Naive B cell (primary cell): ENCODE measurements at regions not wholly inside any gene's neighbourhood (a gene's known extent, or its start where the extent isn't known, plus 50 kb on each side); places are given as distances from the start of the nearest gene placed in this dataset.
A peak's percentile ranks its signal among the peaks of the same experiment; 100 is the strongest.
"Not testable (repeated sequence)": the region's sequence is repeated elsewhere in the genome, so short reads cannot be mapped to it uniquely, and the experiment has no call there.

Source experiments
- ATAC-seq, 2 donors: fragments of 150-1000 bp; cut with Tn5 transposase; 2 replicates each; pipeline ENCODE4 v1.10.0; 2021; ENCODE audit warnings: low read depth in 2 of 2, mild to moderate bottlenecking in 2 of 2, moderate library complexity in 2 of 2
- DNase-seq: peaks from one replicate; pipeline ENCODE4 v3.0.0; 2022
- H3K27ac Mint-ChIP-seq, 6 donors: one replicate each; pipeline ENCODE4 v1.8.0; 2020 to 2022; ENCODE audit warnings: mild to moderate bottlenecking in 6 of 6, mixed read lengths in 6 of 6, moderate library complexity in 5 of 6, inconsistent platforms in 2 of 6
- H3K27me3 Mint-ChIP-seq, 3 donors: one replicate each; pipeline ENCODE4 v1.8.0; 2021 to 2022; ENCODE audit warnings: mixed read lengths in 3 of 3, mild to moderate bottlenecking in 1 of 3
- H3K36me3 Mint-ChIP-seq, 2 donors: one replicate each; pipeline ENCODE4 v1.8.0; 2020 to 2022; ENCODE audit warnings: mixed read lengths in 2 of 2, inconsistent platforms in 1 of 2, mild to moderate bottlenecking in 1 of 2
- H3K4me1 Mint-ChIP-seq, 3 donors: one replicate each; pipeline ENCODE4 v1.8.0; 2020 to 2022; ENCODE audit warnings: mixed read lengths in 3 of 3, inconsistent platforms in 1 of 3, mild to moderate bottlenecking in 1 of 3, moderate library complexity in 1 of 3
- H3K4me3 Mint-ChIP-seq, 8 donors: one replicate each; pipeline ENCODE4 v1.8.0; 2020 to 2022; ENCODE audit warnings: mild to moderate bottlenecking in 8 of 8, mixed read lengths in 8 of 8, moderate library complexity in 8 of 8, inconsistent platforms in 2 of 8
- H3K9me3 Mint-ChIP-seq, 7 donors: one replicate each; pipeline ENCODE4 v1.8.0; 2020 to 2022; ENCODE audit warnings: mixed read lengths in 7 of 7, mild to moderate bottlenecking in 5 of 7, inconsistent platforms in 2 of 7, moderate library complexity in 1 of 7

DNA sequence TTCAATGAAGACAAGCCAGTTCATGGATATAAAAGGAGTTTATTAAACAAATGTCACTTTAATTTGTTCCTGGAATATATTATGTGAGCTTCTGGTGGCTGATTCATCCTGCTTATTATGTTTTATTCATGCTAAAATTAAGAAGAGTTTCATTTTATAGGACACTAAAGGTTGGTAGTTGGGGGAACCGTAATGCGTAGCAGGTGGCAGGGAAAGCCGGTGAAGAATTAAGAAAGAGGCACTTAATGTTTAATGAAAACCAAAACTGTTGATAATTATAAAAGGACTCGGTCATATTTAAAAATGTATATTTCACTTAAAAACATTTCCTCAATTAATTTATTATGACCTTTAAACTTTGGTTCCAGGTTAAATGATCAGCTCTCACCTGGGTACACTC, 94.3 kb downstream of the XKR3 start:
- not testable (repeated sequence) for H3K9me3 Mint-ChIP-seq, H3K4me1 Mint-ChIP-seq, ATAC-seq, DNase-seq, H3K36me3 Mint-ChIP-seq, H3K27me3 Mint-ChIP-seq, H3K27ac Mint-ChIP-seq, H3K4me3 Mint-ChIP-seq

DNA sequence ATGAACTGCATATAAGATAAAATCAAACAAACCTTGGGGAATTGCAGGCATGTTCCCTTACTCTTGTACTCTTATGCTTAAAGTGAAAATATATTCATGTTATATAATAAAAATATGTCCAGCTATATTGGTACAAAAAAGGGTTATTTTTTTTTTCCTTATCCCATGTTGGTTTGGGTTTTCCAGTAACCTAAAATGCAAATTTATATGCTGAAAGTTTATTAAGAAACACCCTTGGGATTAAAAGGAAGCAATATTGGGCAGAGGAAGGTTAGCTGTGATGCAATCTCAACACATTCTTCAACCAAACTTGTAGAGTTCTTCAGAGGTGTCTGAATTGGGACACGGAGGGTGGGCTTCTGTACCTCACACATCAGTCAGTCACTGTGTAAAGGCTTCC, 97.7 kb downstream of the XKR3 start:
- not testable (repeated sequence) for H3K4me3 Mint-ChIP-seq, H3K27me3 Mint-ChIP-seq, H3K36me3 Mint-ChIP-seq, H3K4me1 Mint-ChIP-seq, H3K9me3 Mint-ChIP-seq, H3K27ac Mint-ChIP-seq, ATAC-seq, DNase-seq

DNA sequence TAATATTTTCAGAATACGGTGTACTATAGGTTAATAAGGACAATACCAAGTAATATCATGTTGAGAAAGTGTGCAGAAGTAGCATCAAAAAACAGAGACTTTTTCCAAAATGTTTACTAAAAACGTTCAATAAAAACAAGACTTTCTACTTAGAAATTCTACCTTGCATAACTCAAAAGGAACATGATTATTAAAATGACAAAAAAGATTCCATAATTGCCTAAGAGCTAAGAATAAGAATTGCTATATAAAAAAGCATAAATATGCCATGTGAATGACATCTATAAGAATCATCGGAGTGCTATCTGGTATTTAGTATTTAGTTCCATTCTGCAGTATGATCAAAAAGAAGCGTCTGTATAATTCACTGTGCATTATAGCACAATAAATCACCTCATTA, 102.0 kb downstream of the XKR3 start:
- peak overlapping the region in 1 of 6 donors; percentile 48 for H3K27ac Mint-ChIP-seq
- not testable (repeated sequence) for H3K27me3 Mint-ChIP-seq, H3K9me3 Mint-ChIP-seq, DNase-seq, H3K36me3 Mint-ChIP-seq, H3K4me3 Mint-ChIP-seq, ATAC-seq
- H3K4me1 Mint-ChIP-seq = peaks cover 5 to 13% (median 10%) of the 10 kb centered on the region in 3 donors

DNA sequence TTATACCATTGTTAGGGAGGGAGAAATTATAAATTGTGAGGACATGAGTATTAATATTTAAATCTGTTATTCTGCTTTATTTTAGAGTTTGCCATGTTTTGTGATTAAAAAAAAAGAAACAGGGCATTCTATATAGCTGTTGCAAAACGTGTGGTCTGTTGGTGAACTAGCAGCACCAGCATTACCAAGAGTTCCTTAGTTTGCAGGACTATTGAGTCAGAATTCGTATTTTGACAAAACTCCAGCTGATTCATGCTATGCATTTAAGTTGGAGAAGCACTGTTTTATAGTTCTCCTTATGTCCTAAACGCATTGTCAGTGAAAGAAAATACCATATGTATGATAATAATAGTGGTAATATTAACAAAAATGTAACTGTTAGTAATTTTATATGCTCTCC, 102.6 kb downstream of the XKR3 start:
- ATAC-seq, H3K9me3 Mint-ChIP-seq, H3K27ac Mint-ChIP-seq, H3K36me3 Mint-ChIP-seq, H3K4me3 Mint-ChIP-seq, DNase-seq: not testable (repeated sequence)
- H3K4me1 Mint-ChIP-seq = peaks cover 5 to 13% (median 10%) of the 10 kb centered on the region in 3 donors
- peaks cover 8 to 11% (median 10%) of the 10 kb centered on the region in 3 donors for H3K27me3 Mint-ChIP-seq

DNA sequence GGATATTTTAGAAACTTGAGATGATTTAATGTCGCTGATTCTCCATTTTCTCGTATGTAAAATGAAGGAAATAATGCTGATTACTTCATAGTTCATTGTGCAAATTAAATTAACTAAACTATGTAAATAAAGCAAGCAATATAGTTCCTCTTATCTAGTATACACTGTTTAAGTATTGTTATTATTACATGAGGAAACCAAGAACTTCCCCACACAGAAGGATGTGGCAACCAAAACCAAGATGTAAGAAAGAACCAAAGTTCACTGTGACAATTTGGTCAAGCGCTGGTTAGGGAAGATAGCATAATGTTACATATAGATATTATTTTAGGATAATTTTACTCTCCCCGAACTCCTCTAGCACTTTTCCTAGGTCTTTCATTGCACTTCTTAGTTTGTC, 103.2 kb downstream of the XKR3 start:
- Mint-ChIP-seq H3K27me3 (peaks cover 10 to 12% (median 11%) of the 10 kb centered on the region in 3 donors), H3K4me3 (no peak overlapping the region), H3K27ac (no peak overlapping the region), H3K9me3 (peaks cover 0 to 5% (median 1%) of the 10 kb centered on the region in 7 donors), H3K36me3 (peaks cover 0 to 8% of the 10 kb centered on the region in 2 donors), H3K4me1 (peaks cover 5 to 13% (median 10%) of the 10 kb centered on the region in 3 donors)
- no peak for ATAC-seq
- no peak for DNase-seq

DNA sequence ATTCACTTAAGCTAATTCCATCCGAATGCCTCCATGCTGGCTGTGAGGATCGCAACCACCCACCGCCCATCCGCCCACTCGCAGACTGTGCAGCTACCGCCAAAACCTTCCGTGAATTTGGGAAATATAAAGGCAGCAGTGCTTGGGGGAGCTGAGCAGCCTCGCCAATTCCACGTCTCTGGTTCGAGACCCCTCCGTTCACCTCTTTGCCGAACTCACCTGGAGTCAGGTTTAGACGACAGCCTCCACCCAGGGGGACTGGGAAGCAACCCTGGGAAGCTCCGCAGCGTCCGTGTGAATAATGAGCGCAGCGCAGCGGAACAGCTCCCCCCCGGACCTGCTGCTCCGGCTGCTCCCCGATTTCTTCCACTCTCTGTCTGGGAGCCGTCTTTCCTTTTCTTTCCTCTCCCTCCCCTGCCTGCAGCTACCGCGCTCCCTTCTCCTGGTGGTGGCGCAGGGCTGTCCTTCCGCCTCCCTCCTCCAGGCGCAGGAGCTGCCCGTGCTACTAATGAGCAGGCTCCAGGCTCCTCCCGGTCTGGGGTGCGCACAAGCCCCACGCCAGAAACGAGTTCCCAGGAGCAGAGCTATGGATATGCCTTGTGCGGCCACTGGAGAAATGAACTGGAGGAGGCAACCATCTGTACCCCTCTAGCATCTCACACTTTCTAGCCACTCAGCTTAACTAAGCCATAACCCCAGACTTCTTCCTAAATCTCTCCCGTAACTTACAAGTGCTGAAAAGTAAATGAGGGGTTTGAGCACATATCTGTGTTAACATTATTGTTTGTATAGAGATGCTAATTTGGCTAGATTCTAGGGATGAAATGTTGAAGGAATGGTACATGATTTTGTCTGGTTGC, 107.3 kb downstream of the XKR3 start:
- no peak overlapping the region for H3K4me3 Mint-ChIP-seq
- H3K36me3 Mint-ChIP-seq = peaks cover 0 to 8% of the 10 kb centered on the region in 2 donors
- no peak overlapping the region for H3K27ac Mint-ChIP-seq
- H3K27me3 Mint-ChIP-seq = peaks cover 16 to 19% (median 18%) of the 10 kb centered on the region in 3 donors
- ATAC-seq (no peak), DNase-seq (no peak)
- H3K9me3 Mint-ChIP-seq = peaks cover 0 to 9% (median 3%) of the 10 kb centered on the region in 7 donors
- H3K4me1 Mint-ChIP-seq = peaks cover under 1 to 10% (median 7%) of the 10 kb centered on the region in 3 donors

DNA sequence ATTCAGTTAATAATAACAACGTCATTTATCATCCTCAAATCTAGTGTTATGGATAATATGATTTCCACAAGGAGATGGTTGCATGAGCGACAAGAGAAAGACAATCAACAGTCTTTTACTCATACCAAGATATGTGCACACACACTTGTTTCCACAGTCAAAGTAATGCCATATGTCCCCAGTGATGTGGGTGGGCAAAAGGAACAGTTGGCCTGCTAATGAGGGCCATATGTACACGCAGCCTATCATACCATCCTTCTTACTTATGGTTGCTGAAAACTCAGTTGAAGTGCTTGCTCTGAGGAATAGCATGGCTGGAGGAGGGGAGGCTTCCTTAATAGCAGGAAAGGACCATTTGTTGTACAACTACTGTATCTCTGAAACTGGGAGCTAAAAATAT, 110.6 kb downstream of the XKR3 start:
- ATAC-seq, H3K4me3 Mint-ChIP-seq, H3K36me3 Mint-ChIP-seq, H3K4me1 Mint-ChIP-seq, DNase-seq, H3K27ac Mint-ChIP-seq: not testable (repeated sequence)
- H3K27me3 Mint-ChIP-seq = peaks cover 16 to 19% (median 18%) of the 10 kb centered on the region in 3 donors
- H3K9me3 Mint-ChIP-seq = peaks cover 3 to 23% (median 8%) of the 10 kb centered on the region in 7 donors

DNA sequence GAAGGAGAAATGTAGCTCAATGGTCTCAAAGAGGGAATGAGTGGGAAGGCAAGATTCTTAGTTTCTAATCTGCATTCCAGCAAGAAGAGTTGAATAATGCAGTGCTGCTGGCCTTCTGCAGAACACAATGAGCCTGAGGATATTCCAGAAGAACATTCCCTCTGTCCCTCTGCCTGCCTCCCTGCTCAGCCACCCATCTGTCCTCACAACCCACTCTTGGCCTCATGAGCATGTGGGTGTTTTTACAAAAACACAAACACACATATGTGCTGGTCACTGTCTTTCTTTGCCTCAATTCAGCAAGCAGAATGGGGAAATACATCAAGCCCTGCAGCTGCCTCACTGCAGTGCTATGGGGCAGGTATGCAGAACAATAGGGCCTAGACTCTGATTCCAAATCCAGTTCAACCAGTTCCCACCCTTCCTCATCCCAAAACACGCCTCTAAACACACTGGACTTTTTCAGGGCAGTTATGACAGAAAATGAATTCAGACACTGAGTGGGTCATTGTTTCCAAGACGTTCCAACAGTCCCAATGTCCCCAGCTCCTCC, 109.8 kb upstream of the CCT8L2 start:
- ATAC-seq, H3K27me3 Mint-ChIP-seq, DNase-seq, H3K36me3 Mint-ChIP-seq, H3K4me1 Mint-ChIP-seq, H3K4me3 Mint-ChIP-seq, H3K9me3 Mint-ChIP-seq, H3K27ac Mint-ChIP-seq: not testable (repeated sequence)

DNA sequence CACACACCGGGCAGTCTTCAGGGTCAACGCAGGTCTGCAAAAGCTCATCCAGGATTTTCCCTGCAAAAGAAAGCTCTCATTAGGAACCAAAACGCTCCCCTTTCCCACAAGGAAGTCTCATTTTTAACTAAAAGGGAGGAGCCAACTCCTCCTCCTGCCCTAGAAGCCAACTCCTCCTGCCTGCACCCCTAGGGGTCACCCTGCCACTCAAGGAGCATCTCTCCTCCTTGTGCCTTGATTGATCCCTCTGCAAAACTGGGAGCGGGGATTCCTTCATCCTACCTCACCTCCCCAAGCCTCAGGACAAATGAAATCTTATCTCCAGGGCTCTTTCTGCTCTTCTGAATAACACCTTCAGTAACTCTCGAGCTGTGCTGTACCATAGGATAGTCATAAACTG, 107.8 kb upstream of the CCT8L2 start:
- not testable (repeated sequence) for H3K4me1 Mint-ChIP-seq, ATAC-seq, H3K27me3 Mint-ChIP-seq, H3K27ac Mint-ChIP-seq, H3K9me3 Mint-ChIP-seq, DNase-seq, H3K36me3 Mint-ChIP-seq, H3K4me3 Mint-ChIP-seq

DNA sequence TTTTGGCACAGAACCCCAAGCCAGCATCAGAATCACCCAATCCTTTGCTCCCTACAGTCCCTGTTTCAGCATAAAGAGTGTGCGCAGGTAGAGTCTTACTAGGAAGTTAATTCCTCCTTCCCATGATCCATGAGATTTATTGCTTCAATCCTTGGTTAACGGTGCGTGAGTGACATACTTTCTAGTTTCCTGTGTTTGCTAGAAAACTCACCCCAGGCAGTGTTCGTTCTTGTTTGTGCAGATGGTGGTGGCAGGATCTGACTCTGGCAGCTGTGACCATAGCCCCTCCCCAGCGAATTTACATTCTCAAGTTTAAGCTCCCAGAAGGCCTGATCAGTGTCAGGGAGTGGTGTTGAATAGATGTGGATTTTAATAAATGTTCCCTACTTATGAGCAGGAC, 106.7 kb upstream of the CCT8L2 start:
- Mint-ChIP-seq H3K9me3 (no peaks in the 10 kb centered on the region), H3K4me1 (peaks cover 0 to 7% (median 4%) of the 10 kb centered on the region in 3 donors), H3K36me3 (no peaks in the 10 kb centered on the region), H3K27me3 (no peaks in the 10 kb centered on the region), H3K27ac (no peak overlapping the region), H3K4me3 (no peak overlapping the region)
- ATAC-seq (no peak), DNase-seq (no peak)

DNA sequence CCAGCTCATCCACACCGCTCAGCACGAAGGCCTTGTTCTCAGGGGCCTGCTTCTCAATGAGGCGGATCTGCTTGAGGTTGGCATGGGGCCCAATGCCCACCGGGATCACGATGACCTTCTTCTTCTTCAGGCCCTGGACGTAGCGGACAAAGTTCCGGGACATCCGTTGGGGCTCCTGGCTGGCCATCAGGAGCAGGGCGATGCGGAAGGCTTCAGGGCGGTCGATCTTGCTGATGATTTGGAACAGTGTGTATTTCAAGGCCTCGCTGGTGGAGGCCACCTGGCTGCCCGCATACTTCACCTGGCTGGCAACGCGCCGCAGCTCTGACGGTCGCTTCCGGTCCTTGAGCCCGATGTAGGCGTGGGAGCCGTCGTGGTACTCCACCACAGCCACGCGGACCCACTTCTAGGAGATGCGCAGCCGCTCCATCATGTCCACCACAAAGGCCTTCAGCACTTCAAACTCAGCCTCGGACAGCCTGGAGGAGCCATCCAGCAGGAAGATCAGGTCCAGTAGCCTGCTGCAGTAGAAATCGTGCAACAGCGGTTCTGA, 105.0 kb upstream of the CCT8L2 start:
- H3K4me3 Mint-ChIP-seq, H3K27ac Mint-ChIP-seq, DNase-seq, H3K27me3 Mint-ChIP-seq, H3K4me1 Mint-ChIP-seq, H3K9me3 Mint-ChIP-seq, H3K36me3 Mint-ChIP-seq, ATAC-seq: not testable (repeated sequence)

DNA sequence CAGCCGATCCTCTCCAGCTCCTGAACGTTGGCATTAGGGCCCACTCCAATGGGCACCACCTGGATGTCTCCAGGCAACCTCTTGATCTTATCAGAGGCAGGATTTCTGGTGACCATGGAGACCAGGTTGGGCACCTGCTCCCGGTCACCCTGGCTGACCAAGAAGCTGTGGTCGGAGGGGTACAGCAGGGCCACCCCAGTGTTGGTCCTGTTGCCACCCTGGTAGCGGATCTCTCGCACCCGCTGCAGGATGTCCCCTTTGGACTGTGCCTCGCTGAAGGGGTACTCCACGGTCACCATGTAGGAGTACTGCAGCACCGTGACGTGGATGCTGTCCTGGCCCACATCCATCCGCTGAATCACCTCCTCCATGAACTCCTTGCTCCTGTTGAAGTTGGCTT, 104.3 kb upstream of the CCT8L2 start:
- DNase-seq, ATAC-seq, H3K36me3 Mint-ChIP-seq, H3K9me3 Mint-ChIP-seq, H3K4me3 Mint-ChIP-seq, H3K4me1 Mint-ChIP-seq, H3K27ac Mint-ChIP-seq, H3K27me3 Mint-ChIP-seq: not testable (repeated sequence)

DNA sequence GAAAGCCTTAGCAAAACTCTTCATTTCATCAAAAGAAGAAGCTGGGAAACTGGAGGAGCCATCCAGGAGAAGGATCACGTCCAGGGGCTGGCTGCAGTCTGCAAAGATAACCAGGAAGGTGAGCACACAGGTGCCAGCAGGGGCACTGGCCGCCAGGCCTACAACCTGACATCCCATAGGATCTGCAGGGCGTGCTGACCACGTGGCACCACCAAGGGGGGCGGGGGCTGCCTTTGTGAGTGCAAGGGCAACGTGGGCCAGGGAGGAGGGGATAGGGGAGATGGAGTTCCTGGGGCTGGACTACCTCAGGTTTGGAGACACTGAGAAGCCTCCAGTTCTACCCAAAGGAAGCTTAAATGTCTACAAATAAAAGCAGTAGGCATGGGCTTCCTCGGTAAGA, 102.7 kb upstream of the CCT8L2 start:
- Mint-ChIP-seq H3K27me3 (peaks cover 0 to 8% (median 0%) of the 10 kb centered on the region in 3 donors), H3K27ac (no peak overlapping the region), H3K36me3 (no peaks in the 10 kb centered on the region), H3K4me3 (no peak overlapping the region), H3K9me3 (peaks cover 0 to 4% (median 0%) of the 10 kb centered on the region in 7 donors), H3K4me1 (peaks cover 0 to 7% (median 4%) of the 10 kb centered on the region in 3 donors)
- no peak for DNase-seq
- ATAC-seq = no peak

DNA sequence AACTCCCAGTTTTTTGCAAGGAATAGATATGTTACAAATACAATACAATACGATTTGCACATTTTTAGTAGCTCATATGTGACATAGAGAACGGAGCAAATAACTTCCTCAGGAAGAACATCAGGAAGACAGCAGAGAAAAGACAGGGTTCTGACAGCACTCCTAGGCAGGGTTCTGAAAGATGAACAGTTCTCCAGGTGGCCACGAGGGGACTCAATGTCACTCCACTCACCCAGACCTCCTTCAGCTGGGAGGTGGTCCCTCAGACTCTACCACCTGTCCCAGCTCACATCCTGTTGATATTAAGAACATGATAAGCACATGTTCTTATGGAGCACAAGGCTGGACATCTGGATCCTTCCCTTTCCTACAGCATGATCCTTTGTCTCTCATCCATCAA, 101.1 kb upstream of the CCT8L2 start:
- H3K4me1 Mint-ChIP-seq, H3K27me3 Mint-ChIP-seq, H3K27ac Mint-ChIP-seq, DNase-seq, ATAC-seq, H3K36me3 Mint-ChIP-seq, H3K9me3 Mint-ChIP-seq, H3K4me3 Mint-ChIP-seq: not testable (repeated sequence)
